Glomerular endothelial cell (primary cell): ENCODE measurements at regions not wholly inside any gene's neighbourhood (a gene's known extent, or its start where the extent isn't known, plus 50 kb on each side); places are given as distances from the start of the nearest gene placed in this dataset.

Experiments used
- DNase-seq: peaks from one replicate; pipeline ENCODE4 v3.0.0-alpha.2; 2011; ENCODE audit warnings: low read depth, low spot score; ENCODE audit errors: extremely low read depth

DNA sequence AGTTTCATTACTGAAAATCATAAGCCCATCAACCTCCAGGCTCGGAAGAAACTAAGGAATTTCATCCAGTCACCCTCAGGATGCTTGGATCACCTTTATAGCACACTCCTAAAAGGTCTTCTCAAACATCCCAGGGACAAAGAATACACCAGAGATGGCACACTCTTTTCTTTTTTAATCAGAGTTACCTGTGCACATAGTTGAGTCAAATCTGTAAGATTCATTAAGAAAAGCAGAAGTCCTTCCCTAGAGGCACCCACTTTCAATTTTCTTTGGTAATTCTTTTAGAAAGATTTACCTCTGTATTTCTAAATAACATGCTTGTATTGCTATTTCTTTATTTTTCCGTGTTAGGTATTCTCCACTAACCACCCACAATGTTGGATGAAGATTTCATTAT, 50.6 kb upstream of the IL6 start:
- no peak for DNase-seq

- DNase-seq, result no peak
Measured at GRCh38 chr7:22675917-22676343, 51.1 kb upstream of the IL6 start.

- DNase-seq, result no peak
Measured at GRCh38 chr7:22675421-22675820, 51.6 kb upstream of the IL6 start.

DNA sequence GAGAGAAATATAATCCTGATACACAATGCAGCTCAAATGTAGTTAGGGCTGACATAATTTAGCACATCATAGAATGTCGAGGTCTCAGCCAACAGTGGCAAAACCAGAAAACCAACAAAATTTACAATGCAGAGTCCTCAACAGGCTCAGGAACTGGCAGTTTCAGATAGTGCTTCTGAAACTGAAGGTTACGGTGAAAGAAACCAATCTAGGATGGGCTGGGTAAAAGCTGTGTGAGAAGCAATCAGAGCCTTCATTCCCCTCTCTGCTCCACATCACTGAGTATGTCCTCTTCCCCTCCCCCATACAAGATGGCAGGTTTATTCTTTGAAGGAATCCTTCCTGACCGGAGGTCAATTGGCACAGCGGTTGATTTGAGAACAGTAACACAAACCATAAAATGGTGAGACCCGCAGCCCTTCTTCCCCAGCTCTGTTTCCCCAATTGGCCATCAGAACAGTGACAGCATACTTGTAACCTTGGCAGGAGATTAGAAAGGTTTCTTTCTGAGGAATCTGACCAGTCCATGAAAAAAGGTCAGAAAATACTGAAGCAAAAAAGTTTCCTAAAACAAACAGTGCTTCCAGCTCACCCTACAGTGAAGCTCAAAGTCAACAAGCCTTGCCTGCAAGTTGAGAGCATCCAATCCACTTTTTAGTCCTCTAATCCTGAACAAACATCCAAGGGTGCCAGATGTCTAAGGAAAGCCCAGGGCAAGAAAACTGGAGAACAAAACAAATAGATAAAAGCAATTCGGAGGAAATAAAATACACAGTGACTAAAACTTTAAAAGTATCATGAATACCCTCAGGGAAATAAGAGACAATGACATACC, 53.9 kb upstream of the IL6 start:
- DNase-seq, result no peak

DNA sequence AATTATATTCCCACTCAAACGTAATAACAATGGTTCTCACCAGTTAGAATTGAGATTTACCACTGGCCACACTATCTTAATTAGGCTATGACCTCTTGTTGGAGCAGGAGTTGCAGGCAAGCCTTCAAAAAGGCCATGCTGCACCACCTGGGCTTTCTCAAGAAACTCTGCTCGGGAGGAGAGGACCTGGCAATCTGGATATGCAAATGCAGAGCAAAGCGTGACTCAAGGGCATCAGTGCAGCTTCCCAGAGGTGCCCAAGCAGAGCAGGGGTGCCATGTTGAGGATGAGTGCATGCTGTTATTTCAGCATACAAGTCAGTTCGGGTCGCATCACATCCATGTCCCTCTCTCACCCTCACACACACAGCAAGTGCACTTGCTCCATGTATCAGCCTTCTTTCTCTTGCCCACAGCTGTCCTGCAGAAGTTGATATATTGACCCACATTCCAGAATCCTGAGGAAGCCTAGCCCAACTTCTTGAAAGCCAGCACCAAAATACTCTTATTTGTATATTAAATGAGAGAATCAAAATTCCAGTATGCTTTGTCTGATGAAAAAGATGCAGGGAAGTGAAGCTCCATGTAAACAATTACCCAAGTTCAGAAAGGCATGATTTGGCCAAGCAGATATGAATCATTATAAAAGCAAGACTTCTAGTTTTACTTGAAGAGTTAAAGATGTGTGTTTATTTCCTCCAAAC, 55.7 kb upstream of the IL6 start:
- DNase-seq, result no peak

- no peak for DNase-seq
Measured at GRCh38 chr7:22670422-22670815, 56.6 kb upstream of the IL6 start.

- DNase-seq, result no peak
Measured at GRCh38 chr7:22669692-22670421, 57.1 kb upstream of the IL6 start.

DNA sequence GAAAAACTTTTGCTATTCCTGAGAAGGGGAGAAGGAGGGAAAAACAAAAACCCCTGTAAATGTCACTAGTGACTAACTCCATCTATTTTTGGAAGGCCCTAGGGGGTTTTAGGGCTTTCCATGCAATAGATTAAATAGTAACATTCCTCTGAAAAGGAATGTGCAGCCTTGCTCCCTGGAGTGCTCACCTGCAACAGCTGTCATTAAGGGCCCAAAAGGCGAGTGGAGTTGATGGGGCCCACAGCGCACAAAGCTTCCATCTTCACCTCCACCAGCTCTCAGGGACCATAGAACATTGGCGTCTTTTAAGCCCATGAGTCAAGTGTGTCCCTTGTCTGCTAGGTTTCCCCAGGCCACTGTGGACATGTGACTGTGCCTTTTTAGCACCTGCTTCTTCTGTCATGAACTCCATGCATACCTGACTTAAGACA, 58.0 kb upstream of the IL6 start:
- no peak for DNase-seq

GRCh38 chr7:22667562-22668239, 59.3 kb upstream of the IL6 start:
- DNase-seq, result no peak

GRCh38 chr7:22667187-22667561, 59.8 kb upstream of the IL6 start:
- no peak for DNase-seq

DNA sequence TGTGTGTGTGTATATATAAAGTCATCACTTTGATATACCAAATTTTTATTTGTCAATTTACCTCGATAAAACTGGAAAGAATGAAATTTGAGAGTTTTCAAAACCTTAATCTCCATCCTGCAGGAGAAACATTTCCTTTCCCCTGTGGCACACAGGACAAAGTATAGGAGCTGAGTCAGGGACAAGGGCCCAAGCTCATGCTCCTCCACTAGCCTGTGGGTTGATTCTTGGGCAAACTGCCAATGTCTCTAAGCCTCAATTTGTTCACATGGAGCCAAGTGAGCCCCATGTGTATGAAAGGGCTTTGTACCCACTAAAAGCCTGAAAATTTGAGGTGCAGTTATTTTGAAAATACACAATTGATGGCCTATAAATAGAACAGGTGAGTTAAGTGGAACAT, 60.3 kb upstream of the IL6 start:
- no peak for DNase-seq

DNA sequence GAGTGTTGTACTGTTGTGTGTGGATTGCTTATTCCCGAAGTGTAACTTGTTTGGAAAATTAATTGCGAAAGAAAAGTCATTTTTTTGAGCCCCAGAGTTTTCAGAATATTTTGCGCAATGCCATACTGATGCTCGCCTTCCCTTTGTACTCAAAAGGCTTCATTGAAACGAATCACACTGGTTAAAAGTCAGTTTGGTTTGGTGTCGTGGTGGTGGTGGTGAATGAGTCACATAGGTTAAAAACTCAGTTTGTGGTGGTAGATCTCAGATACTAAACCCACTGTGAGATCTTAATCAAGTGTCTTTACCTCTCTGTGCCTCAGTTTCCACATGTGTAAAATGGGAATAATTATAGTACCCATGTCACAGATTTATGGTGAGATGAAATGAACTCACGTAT, 61.1 kb upstream of the IL6 start:
- no peak for DNase-seq

GRCh38 chr7:22664988-22665798, 61.8 kb upstream of the IL6 start:
- DNase-seq, result no peak

DNA sequence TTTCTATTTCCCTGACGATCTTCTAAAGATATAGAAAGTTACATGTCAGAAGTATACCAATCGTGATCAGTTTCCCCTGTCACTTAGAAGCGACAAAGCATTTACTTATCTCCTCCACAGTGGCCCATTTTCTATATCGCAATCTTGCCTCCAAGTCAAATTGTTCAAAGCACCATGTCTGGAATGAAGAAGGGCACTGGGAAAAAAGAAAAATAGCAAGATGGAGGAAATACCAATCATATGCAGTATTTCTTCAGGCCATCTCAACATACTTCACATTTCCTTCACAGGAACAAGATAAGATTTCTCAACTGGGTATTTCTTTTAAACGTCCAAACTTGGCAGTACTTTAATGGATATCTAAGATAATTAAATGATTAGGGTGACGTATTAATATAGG, 63.3 kb upstream of the IL6 start:
- DNase-seq, result no peak

DNA sequence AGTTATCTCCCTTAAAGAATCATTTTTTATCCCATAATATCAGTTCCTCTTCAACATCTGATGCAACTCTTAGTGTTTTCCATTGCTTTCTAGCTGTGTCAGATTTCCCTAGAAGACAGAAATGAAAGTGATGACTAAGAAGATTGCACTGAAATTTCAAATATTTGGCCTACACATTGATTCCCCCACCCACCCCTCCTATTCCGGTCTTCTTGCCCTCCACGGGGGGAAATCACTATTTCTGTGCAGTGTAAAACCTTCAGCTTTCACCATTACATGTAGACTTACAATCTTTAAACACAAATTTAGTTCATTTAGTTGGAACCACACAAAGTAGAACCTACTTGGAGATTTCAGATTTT, 63.7 kb upstream of the IL6 start:
- no peak for DNase-seq

DNA sequence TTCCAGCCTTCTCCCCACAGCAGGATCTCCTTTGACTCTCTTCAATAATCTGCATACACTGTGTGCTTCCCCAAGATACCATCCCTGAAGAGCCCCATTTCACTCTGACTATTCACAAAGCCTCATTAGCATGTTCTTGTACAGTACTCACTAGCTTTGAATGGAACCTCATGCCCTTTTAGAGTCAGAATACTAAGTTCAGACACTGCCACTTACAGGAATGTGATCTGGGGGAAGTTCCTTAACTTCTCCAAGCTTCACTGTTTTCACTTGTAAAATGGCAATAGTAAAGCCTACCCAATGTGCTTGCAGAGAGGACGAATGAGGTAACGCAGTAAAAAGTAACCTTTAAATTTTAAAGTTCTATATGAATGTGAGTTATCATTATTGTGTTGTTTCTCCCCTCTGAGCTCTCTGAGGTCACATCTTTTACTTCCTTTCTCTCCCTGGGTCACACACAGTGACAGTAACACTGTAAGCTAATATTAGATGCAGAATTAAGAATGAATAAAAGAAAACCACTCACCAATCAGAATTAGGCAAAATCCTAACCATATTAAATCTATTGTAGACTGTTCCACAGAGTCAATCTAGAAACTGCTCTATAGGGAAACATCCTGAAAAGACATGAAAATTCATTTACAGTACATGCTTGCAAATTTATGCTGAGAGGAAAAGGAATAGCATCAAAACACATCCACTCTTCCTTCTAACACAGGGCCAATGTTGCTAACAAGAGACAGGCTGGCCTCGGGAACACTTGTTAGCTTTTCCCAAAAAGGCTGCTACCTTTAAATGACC, 64.2 kb upstream of the IL6 start:
- DNase-seq, result no peak

DNA sequence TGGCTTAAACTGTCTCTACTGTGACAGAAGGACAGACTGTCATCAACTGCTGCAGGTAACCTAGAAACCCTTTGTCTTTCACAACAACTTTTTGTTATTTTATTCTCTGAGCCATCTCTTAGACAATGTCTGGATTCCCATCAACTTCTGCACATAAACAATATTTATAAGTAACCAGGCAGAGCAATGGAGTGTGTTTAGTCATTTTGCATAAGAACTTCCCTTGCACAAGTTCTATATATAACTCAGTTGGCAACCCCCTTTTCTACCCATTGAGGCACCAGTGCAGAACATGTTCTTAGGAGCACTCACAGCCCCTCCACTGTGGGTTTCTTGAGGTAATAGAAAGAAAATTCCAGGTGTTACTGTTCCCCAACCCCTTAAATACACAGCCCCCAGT, 65.0 kb upstream of the IL6 start:
- DNase-seq, result no peak

DNA sequence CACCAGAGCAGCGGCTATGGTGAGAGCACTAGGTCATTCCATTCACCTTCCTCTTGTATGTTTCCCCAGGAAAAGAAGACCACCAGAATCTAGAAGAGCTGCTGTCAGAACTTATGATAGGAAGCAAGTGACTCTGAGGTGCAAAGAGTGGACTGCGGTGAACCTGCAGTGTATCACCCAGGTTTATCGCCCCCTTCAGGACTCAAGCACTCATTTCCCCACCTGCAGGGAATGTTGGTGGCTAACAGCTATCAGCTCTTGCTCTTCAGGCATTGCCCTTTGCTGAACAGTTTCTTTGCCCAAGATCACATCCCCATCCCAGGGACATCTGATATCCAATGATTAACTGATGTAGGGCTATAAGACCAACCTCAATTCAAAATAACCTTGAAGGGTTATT, 66.3 kb upstream of the IL6 start:
- no peak for DNase-seq

DNA sequence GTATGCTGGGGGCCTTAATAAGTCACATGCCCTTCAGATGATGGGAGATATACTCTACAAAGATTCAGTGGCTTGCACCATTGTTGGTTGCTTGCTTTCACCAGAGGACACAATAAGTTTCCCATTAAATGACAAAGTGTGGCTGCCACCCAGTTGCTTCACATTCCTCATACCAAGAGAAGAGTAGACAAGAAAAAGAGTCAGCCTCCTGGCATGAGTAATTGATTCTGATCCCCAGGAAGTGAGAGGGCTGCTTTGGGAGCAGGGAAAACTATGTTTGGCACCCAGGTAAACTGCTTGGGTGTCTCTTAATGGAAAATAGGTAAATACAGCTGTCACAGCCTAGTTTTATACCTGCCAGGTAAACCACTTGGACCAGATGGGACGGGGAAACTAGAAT, 66.7 kb upstream of the IL6 start:
- DNase-seq, result no peak

DNA sequence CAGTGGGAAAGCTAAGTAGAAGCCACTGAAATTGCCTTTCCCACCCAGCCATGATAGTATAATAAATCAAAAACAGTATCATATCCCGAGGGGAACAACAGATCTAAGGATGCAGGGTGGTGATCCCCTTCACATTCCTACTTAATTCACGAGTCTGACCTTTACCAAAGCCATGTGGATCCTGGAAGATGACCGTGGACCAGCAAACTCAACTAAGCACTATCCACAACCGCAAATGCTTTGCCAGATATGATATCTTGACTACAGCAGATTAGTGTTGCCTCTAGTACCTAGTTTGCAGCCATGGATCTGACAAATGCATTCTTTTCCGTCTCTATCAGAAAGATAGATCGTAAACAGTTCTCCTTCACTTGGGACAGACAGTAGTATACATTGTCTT, 67.3 kb upstream of the IL6 start:
- no peak for DNase-seq
